Ovary (tissue), 7 donors: ENCODE measurements at regions not wholly inside any gene's neighbourhood (a gene's known extent, or its start where the extent isn't known, plus 50 kb on each side); places are given as distances from the start of the nearest gene placed in this dataset.

Source experiments
- DNase-seq, 5 donors: peaks; one replicate each; pipeline ENCODE4 v3.0.0-alpha.2; 2019 to 2020
- H3K27ac ChIP-seq, 2 donors: fragments of 200-600 bp; one replicate each; pipeline versions ENCODE4 v1.5.1 to v1.8.0; 2019 to 2022
- H3K27me3 ChIP-seq: fragments of 200-600 bp; one replicate; pipeline ENCODE4 v1.8.0; 2022
- H3K36me3 ChIP-seq: fragments of 200-600 bp; sonication (generic); one replicate; pipeline ENCODE4 v1.5.1; 2019
- H3K4me1 ChIP-seq: one replicate; pipeline ENCODE4 v1.8.1; 2013; ENCODE audit warnings: mild to moderate bottlenecking, moderate library complexity; ENCODE audit not compliant: insufficient read depth
- H3K4me3 ChIP-seq: fragments of 200-600 bp; sonication (generic); one replicate; pipeline ENCODE4 v1.5.1; 2017
- H3K9me3 ChIP-seq, 2 donors: fragments of 200-600 bp in 1 of 2; sonication (generic) in 1 of 2; one replicate each; pipeline versions ENCODE4 v1.5.1 to v1.8.1; 2013 to 2019; ENCODE audit warnings: mild to moderate bottlenecking in 1 of 2, moderate library complexity in 1 of 2
- EP300 ChIP-seq: sonication (generic); formaldehyde crosslinking; IDR thresholded peaks from one replicate; pipeline ENCODE4 v1.6.1; 2017; ENCODE audit warnings: antibody characterized with exemption
- POLR2A ChIP-seq: fragments of 450-650 bp; IDR thresholded peaks from one replicate; pipeline ENCODE4 v1.6.1; 2017; ENCODE audit warnings: antibody characterized with exemption, mild to moderate bottlenecking, moderate library complexity
- WGBS, 3 donors: extraction: QIAGEN DNeasy Blood & Tissue Kit in 1 of 3; methylation state at CpG; one replicate each; pipeline versions ENCODE4 v1.1.5 to v1.1.7; 2013 to 2017; 5-methylcytosine and 5-hydroxymethylcytosine counted together
- intact Hi-C, 4 donors: fragments of 100-400 bp; cut with DNase I; formaldehyde crosslinking; loops; one replicate each; pipeline versions ENCODE4 v1.11.0 to v1.15.1; 2022 to 2023
- TF ChIP-seq, protein P1 (sequence below), 3 donors: fragments of 450-650 bp in 2 of 3; fragments of 200-600 bp in 1 of 3; IDR thresholded peaks; one replicate each; pipeline versions ENCODE4 v1.5.1 to v1.8.0; 2016 to 2022; ENCODE audit warnings: antibody characterized with exemption in 3 of 3, mild to moderate bottlenecking in 1 of 3
- donor health status: DM: no; HTN: no; CAD: no; lungs with moderate emphysema.
- donor health status: DM: no; HTN: no; CAD: no.
- donor health status: Bipolar disorder and iron deficiency.
- donor health status: DM: no; HTN: no; CAD: no.
- donor health status: DM: yes; HTN: yes; CAD: no.

DNA sequence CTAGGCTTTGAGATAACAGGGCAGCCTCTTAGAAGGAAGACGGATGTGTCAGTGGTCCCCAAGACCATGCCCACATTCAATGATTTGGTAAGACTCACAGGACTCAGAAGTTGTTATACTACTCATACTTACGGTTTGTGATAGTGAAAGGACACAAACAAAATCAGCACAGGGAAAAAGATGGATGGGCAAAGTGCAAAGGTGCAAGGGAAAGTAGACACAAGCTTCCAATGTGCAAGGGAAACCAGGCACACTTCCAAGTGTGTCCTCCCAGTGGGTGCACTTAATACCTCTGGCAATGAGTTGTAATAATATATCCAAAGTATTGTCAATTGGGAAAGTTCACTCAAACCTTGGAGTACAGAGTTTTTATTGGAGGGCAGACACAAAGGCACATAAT lies 53.8 kb upstream of the VCX start:
- H3K27ac ChIP-seq = no peak overlapping the region
- H3K4me1 ChIP-seq = no peaks in the 10 kb centered on the region
- no peak for DNase-seq
- TF ChIP-seq POLR2A (no peak), EP300 (no peak)
- TF ChIP-seq, protein P1, sequence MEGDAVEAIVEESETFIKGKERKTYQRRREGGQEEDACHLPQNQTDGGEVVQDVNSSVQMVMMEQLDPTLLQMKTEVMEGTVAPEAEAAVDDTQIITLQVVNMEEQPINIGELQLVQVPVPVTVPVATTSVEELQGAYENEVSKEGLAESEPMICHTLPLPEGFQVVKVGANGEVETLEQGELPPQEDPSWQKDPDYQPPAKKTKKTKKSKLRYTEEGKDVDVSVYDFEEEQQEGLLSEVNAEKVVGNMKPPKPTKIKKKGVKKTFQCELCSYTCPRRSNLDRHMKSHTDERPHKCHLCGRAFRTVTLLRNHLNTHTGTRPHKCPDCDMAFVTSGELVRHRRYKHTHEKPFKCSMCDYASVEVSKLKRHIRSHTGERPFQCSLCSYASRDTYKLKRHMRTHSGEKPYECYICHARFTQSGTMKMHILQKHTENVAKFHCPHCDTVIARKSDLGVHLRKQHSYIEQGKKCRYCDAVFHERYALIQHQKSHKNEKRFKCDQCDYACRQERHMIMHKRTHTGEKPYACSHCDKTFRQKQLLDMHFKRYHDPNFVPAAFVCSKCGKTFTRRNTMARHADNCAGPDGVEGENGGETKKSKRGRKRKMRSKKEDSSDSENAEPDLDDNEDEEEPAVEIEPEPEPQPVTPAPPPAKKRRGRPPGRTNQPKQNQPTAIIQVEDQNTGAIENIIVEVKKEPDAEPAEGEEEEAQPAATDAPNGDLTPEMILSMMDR (IDR thresholded peaks at IDR 0.05) = no peak
- no peaks in the 10 kb centered on the region for H3K27me3 ChIP-seq
- H3K36me3 ChIP-seq = no peaks in the 10 kb centered on the region
- no peak overlapping the region for H3K4me3 ChIP-seq
- 54 to 61% (median 57%) methylated on average over 2 of the region's 2 CpGs for WGBS, 3 donors
- no peaks in the 10 kb centered on the region for H3K9me3 ChIP-seq
- intact Hi-C loops = no loop called here

DNA sequence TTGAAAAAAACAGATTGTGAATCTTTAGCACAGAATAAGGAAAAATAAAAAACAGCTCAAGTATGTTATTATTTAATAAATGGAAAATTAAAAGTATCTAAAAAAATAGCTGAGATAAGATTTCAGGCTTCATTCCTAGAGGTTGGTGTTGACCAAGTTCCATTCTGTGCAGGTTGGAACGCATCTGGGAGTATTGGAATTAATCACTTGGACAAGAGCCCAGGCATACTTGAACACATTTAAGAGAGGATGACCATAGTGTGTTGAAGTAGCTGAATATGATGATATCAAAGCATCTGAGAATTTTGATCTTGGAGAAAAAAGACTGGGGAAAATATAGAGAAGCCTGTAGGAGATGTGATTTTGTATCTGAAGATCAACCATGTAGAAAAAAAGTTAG lies 54.6 kb upstream of the VCX start:
- intact Hi-C loops = no loop called here
- Histone ChIP-seq H3K36me3 (no peaks in the 10 kb centered on the region), H3K9me3 (no peaks in the 10 kb centered on the region), H3K27ac (no peak overlapping the region), H3K27me3 (no peaks in the 10 kb centered on the region), H3K4me1 (no peaks in the 10 kb centered on the region), H3K4me3 (no peak overlapping the region)
- 31 to 52% (median 39%) methylated on average over 1 of the region's 1 CpG for WGBS, 3 donors
- TF ChIP-seq, protein P1 (IDR thresholded peaks at IDR 0.05) = no peak
- TF ChIP-seq EP300 (no peak), POLR2A (no peak)
- no peak for DNase-seq

DNA sequence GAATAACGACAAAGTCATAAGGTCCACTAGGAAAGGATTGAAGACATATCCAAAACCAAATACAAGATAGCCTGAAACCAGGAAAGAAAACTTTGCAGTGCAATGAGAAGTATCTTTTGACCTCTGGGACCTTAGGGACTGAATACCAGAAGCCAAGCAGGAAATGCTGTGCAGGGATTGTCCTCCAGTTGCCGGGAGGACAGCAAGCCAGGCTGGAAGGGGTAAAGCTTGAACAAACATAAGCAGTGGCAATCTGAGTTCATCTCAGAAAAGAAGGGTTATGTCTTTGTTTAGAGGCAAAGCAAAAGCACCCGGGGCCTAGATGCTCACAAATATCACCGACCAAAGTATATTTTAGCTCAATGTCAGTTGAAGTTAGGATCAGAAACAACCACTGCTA lies 55.3 kb upstream of the VCX start:
- WGBS, 3 donors = 58 to 69% (median 67%) methylated on average over 4 of the region's 4 CpGs
- no peaks in the 10 kb centered on the region for H3K4me1 ChIP-seq
- intact Hi-C loops = no loop called here

DNA sequence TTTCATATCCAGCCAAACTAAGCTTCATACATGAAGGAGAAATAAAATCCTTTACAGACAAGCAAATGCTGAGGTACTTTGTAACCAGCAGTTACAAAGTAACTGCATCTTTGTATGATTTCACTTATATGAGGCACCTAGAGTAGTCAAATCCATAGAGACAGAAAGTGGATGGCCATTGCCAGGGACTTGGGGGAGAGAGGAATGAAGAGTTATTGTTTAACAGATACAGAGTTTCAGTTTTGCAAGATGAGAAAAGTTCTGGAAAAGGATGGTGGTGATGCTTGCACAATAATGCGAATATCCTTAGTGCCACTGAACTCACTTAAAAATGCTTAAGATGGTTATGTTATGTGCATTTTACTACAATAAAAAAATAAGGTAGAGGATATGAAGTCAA lies 58.4 kb upstream of the VCX start:
- H3K36me3 ChIP-seq = no peaks in the 10 kb centered on the region
- TF ChIP-seq, protein P1 (IDR thresholded peaks at IDR 0.05) = no peak
- TF ChIP-seq POLR2A = no peak
- no peak for TF ChIP-seq EP300
- H3K27me3 ChIP-seq = no peaks in the 10 kb centered on the region
- intact Hi-C loops = no loop called here
- no peak overlapping the region for H3K27ac ChIP-seq
- H3K9me3 ChIP-seq = no peaks in the 10 kb centered on the region
- H3K4me3 ChIP-seq = no peak overlapping the region
- WGBS, 3 donors = 94 to 98% (median 95%) methylated on average over 1 of the region's 1 CpG
- DNase-seq = no peak
- no peaks in the 10 kb centered on the region for H3K4me1 ChIP-seq

More for the DNA sequence above, 55.3 kb upstream of the VCX start:
- Histone ChIP-seq H3K27me3 (no peaks in the 10 kb centered on the region), H3K4me3 (no peak overlapping the region), H3K36me3 (no peaks in the 10 kb centered on the region), H3K9me3 (no peaks in the 10 kb centered on the region), H3K27ac (no peak overlapping the region)
- no peak for DNase-seq
- no peak for TF ChIP-seq EP300
- TF ChIP-seq, protein P1 (IDR thresholded peaks at IDR 0.05) = no peak
- TF ChIP-seq POLR2A = no peak

DNA sequence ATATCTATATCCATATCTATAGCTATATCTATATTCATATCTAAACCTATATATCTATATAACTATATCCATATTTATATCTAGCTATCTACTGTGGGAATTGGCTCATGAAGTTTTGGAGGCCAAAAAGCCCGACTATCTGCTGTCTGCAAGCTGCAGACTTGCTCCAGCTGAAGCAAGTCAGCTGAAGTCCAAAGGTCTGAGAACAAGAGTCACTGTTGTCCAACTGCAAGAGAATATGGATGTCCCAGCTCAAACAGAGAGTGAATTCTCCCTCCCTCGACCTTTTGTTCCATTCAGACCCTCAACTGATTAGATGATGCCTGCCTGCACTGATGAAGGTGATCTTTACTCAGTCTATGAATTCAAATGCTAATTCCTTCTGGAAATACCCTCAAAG lies 63.3 kb upstream of the VCX start:
- no peaks in the 10 kb centered on the region for H3K9me3 ChIP-seq
- 56 to 63% (median 61%) methylated on average over 2 of the region's 2 CpGs for WGBS, 3 donors
- TF ChIP-seq POLR2A (no peak), EP300 (no peak)
- TF ChIP-seq, protein P1 (IDR thresholded peaks at IDR 0.05) = no peak
- no peak for DNase-seq
- H3K4me3 ChIP-seq = no peak overlapping the region
- H3K27ac ChIP-seq = no peak overlapping the region
- no peaks in the 10 kb centered on the region for H3K4me1 ChIP-seq
- no peaks in the 10 kb centered on the region for H3K27me3 ChIP-seq
- intact Hi-C loops = no loop called here
- no peaks in the 10 kb centered on the region for H3K36me3 ChIP-seq
